Inflammatory macrophage treated with lipopolysaccharide for 1 hour (primary cell): ENCODE measurements at regions not wholly inside any gene's neighbourhood (a gene's known extent, or its start where the extent isn't known, plus 50 kb on each side); places are given as distances from the start of the nearest gene placed in this dataset.
A peak's percentile ranks its signal among the peaks of the same experiment; 100 is the strongest.

Experiments used
- DNase-seq, 2 donors: peaks; one replicate each; pipeline ENCODE4 v3.0.0-alpha.2; 2020 to 2022

DNA sequence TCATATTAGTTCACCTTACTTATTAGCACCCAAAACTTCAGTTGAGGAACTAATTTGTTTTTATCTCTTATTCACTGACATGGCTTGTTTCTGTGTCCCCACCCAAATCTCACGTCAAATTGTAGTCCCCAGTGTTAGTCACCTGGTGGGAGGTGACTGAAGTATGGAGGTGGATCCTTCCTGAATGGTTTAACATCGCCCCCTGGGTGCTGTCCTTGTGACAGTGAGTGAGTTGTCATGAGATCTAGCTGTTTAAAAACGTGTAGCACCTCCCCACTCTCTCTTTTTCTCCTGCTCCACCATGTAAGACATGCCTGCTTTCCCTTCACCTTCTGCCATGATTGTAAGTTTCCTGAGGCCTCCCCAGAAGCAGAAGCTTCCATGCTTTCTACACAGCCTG, 75.0 kb upstream of the HECTD2 start:
- DNase-seq, result no peak

DNA sequence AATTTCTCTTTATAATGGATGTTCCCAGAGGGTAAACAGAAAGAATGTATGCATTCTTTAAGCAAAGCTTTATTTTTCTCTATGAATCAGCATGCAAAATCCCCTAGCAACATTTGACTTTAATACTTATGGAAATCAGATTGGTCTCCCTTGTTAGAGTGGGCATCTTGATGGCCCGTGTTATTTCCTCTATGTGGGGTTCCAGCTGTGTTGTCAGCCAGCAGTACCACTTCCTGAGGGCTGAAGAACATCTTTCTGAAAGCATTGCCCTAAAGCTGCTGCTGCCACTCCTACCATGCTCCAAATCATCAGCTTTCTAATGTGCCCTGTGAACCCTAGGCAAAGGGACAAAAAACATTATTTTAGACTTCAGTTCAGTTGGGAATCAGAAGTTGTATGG, 70.4 kb upstream of the HECTD2 start:
- DNase-seq, result no peak

DNA sequence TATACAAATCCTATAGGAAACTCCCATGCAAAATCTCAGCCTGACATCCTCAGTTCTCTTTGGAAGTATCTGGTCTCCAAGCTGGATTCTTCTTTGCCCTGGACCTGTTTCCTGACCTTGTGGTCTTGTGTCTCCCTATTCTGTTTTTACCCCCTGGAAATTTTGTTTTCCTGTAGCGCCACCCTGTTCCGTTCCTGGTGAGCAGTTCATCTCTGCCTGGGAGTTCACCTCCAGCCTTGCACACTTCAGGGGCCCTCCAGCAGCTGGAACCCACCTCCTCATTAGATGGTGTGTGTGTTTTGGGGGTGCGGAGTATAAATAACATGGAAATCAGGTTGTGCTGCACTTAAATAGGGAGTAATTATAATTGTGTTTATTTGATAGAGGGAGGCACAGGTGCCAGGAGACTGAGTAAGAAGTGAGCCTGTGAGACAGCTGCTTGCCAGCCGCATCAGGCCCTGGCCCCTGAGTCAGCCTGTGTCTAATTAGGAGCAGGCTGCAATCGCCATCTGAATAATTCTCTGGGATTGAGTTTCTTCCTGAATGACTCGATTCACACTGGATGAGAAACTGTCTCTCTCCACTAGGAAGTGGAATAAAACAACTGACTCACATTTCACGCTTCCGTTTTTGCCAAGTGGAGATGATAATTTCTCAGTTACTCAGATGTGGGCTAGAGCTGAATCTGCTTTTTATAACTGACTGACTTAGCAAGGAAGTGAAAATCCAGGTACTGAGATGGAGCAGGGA, 69.4 kb upstream of the HECTD2 start:
- no peak for DNase-seq

DNA sequence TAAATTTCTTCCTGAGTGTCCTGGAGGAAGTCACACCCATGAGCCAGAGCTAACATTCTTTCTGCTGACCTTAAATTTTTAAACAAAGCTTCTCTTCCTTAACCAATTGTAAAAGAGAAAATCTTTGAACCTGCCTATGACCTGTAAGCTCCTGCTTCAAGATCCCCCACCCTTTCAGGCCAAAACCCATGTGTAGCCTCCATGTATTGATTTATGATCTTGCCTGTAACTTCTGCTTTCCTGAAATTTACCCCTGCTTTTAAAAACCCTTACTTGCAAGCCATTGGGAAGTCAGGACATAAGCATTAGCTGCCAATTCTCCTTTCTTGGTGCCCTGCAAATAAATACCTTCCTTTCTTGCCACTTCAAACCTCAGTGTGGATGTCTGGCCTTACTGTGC, 68.5 kb upstream of the HECTD2 start:
- no peak for DNase-seq

DNA sequence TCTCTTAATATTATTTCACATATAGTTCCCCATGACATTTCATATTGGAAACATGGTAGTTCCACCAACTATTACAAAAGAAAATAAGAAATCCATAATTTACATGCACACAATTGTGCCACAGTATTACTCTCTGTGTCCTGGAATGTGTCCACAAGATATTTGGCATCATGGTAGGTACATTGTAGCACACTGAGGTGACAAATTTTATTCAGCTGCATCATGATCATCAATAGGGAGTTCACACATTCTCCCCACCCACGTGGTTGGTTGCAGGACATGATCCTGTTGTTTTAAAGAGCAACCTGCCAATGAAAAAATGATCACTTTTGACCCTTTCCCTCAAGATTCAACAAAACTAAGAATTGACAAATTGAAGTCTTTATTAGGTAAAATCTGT, 67.1 kb upstream of the HECTD2 start:
- no peak for DNase-seq

DNA sequence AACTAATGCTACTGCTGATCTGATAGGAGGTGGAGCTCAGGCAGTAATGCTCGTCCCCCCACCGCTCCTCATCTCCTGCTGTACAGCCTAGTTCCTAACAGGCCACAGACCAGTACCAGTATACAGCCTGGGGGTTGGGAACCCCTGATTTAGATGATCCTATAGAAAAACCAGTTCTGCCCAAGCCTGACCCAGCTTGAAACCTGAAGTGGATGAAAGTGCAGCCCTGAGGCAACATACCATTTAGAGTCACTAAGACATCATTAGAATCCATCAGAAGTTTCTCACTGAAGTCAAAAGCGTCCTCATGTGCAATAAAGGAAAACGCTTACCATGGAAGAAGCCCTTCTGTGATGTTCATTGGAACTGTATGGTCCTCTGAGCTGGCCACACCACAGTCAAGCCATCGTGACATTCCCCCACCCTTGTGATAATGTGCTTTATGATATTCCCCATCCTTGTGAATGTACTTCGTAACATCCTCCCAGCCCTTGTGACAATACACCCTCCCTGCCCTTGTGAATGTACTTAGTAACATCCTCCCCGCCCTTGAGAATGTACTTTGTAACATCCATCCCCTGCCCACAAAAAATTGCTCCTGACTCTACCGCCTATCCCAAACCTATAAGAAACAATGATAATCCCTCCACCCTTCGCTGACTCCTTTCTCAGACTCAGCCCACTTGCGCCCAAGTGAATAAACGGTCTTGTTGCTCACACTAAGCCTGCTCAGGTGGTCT, 65.9 kb upstream of the HECTD2 start:
- DNase-seq, result no peak

DNA sequence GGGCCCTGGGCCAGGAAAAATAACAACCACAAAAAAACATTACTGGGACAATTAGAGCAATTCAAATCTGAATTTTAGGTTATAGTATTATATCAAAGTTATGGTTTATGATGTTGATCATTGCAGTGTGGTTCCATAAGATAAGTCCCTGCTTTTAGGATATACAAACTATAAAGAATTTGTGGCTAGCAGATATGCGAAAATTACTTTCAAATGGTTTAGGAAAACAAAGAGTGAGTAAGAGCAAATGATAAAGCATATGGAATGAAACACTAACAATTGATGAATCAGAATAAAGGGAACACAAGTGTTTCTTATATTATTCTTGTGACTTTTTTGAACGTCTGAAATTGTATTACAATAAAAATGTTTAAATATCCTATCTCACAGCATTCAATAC, 64.4 kb upstream of the HECTD2 start:
- DNase-seq, result no peak

DNA sequence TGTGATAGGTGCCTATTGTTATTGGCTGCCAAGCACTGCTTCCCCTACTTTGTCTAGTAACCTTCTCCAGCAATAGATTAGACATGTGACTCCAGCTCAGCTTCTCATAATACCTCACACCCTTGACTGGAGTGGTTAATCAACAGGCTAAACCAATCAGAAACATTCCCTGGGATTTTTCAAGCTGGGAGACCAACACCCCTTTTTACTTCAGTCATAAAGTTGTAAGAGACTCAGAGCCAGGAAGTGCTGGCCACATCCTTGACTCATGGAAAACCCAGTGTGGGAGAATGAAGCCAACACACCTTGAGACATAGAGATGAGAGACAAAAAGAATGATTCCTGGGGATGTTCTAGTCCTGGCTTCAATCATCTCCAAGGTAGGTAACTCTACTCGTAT, 62.6 kb upstream of the HECTD2 start:
- no peak for DNase-seq

DNA sequence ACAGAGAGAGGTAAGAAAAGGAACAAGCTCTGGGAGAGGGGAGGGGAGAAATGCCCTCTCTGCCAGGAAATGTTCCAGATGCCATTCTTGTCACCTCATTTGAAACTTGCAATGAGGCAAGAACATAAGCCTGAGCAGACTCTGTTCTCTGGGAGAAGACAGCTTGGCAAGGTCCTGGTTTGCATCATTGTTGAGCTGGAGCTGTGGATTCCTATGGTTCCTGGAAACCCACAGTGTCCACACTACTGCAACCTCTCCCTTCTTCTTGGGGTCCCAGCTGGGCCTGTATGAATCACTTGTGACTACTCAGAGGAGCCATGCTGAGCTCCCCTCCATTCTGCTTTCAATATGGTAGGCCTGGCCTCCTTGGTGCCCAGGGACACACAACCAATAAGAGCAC, 60.8 kb upstream of the HECTD2 start:
- DNase-seq, result no peak

DNA sequence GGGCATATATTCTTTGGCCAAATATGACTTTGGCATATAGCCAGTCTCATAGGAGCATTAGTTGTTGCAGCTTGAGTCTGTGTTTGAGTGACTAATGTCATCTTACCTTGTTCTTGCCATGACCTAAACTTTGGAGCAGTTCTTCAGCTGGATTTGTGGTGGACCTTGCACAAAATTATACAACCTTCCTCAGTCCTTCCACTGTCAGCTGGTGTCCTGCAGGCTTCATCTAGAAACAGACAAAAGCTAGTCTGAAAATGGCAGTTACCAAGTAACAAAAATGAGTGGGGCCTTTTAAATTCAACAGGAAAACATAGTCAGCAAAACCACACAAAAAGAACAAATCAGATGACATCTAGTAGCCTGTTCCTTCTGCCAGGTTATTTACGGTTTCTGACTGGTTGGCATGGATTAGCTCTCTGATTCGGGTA, 59.5 kb upstream of the HECTD2 start:
- no peak for DNase-seq

DNA sequence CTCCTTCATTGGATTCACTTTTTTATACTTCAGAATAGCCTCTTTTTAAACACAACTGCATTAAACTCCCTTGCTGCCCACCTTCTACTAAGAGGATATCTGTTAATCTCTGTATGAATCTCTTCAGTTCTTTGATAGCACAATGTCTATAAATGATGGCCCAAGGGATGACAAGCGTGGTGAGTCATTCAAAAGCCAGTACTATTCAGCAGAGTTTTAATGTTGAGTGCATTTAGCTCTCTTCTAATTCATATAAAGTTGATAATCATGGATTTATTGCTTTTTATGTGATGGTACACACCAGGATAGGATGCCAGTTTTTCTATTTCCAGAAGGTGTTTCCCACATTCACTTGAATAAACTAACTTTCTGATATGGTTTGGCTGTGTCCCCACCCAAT, 57.4 kb upstream of the HECTD2 start:
- DNase-seq, result no peak

DNA sequence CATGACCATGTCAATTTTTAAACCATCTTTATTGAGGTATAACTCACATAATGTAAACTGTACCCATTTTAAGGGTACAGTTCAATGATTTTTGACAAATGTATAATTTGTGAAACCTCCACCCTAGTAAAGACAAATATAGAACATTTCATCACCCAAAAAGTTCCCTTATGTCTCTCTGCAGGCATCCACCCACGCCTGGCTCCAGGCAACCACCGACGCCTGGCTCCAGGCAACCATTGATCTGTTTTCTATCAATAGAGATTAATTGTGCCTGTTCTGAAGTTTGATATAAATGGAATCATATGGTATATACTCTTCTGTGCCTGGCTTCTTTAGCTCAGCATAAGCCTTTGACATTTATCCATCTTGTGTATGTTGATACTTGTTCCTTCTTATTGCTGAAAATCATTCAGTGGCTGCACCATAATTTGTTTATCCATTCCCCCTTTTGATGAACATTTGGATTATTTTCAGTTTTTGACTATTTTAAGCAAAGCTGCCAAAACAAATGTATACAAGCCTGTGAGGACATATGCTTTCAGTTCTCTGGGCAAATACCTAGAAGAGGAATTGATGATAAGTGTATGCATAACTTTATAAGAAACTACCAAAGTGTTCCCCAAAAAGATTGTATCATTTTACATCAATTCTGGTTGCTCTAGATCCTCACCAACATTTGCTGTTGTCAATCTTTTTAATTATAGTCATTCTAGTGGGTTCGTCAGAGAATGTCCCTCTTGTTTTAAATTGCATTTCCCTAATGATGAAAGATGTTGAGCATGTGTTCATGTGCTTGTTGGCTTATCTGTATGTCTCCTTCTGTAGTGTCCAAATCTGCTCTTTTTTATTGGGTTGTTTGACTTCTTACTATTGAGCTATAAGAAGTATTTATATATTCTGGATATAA, 55.7 kb upstream of the HECTD2 start:
- peak; percentile 2 to 29 for DNase-seq

DNA sequence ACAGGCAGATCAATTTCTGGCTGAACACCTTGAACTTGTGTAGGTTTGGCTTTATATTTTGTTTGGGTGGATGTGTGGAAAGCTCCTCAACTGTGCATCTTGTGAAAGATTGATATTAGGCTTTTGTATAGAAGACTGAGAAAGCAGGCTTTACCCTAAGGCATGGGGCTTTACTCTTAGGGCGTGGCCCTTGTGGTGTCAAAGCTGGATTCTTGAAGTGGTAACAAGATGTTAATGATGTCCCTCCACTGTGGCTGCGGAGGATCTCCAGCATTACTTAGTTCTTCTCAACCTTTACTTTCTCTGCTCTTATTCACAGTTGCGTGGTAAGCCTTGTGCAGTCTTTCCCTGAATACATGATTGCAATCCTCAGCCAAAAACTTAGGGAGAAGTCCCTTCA, 54.1 kb upstream of the HECTD2 start:
- no peak for DNase-seq

DNA sequence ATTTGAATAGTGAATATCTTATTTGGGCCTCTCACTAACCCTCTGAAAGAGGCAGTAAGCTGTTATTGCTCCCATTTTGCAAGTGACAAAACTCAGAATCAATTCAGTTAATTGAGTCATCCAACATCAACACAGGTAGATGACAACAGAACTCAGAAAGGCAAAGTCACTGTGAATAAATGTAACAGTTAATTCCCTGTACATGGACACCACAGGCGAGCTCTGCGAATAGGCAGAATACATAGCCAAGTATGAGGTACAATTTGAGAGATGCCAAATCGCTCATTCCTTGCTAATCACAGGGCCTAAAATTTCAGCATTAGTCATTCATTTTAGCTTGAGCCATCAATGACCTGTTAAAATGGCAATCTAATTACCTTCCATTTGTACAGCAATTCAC, 52.6 kb upstream of the HECTD2 start:
- no peak for DNase-seq
